SK-N-SH (cell line): ENCODE measurements at regions not wholly inside any gene's neighbourhood (a gene's known extent, or its start where the extent isn't known, plus 50 kb on each side); places are given as distances from the start of the nearest gene placed in this dataset.

Source experiments
- CTCF ChIA-PET: fragments of 300-600, 350-600 bp; formaldehyde crosslinking; extraction: SDS; loops from one replicate; lab custom pipeline; 2021; lab: Yijun Ruan, JAX
- POLR2A ChIA-PET: fragments of 350-600 bp; sonication (Branson Sonifier 250); formaldehyde crosslinking; extraction: SDS; loops from one replicate; lab custom pipeline; 2020; ENCODE audit warnings: antibody characterized with exemption, inconsistent platforms; lab: Yijun Ruan, JAX
- DNase-seq: peaks from one replicate; pipeline ENCODE4 v3.0.0; 2012
- H2AFZ ChIP-seq: fragments of 200-600 bp; sonication (generic); 2 replicates; pipeline ENCODE4 v1.8.1; 2016; ENCODE audit warnings: antibody characterized with exemption, mild to moderate bottlenecking, low read depth
- H3F3A ChIP-seq: fragments of 200-600 bp; sonication (generic); replicated peaks from 2 replicates; pipeline ENCODE3; 2016; ENCODE audit warnings: antibody characterized with exemption, mild to moderate bottlenecking; ENCODE audit not compliant: insufficient read depth
- H3K27ac ChIP-seq, 2 experiments: fragments of 200-500 bp in 1 of 2; fragments of 200-600 bp in 1 of 2; sonication (Bioruptor generic) in 1 of 2; sonication (generic), shearing (Covaris generic) in 1 of 2; 2 replicates each; pipeline versions ENCODE4 v1.5.1 to v1.6.1; 2014 to 2016; ENCODE audit warnings: low read depth in 2 of 2, inconsistent platforms in 1 of 2, low read length in 1 of 2, mild to moderate bottlenecking in 1 of 2, mixed read lengths in 1 of 2
- H3K27me3 ChIP-seq: fragments of 200-600 bp; sonication (generic), shearing (Covaris generic); 2 replicates; pipeline ENCODE4 v1.6.1; 2016; ENCODE audit warnings: mixed run types; ENCODE audit not compliant: insufficient read depth
- H3K36me3 ChIP-seq, 2 experiments: fragments of 200-500 bp in 1 of 2; fragments of 200-600 bp in 1 of 2; sonication (Bioruptor generic) in 1 of 2; sonication (generic) in 1 of 2; replicated peaks in 1 of 2; 2 replicates each; pipeline versions ENCODE3 to v1.5.1; 2014 to 2016; ENCODE audit warnings: low read length in 1 of 2, mild to moderate bottlenecking in 1 of 2; ENCODE audit not compliant: insufficient read depth in 2 of 2, control insufficient read depth in 1 of 2
- H3K4me1 ChIP-seq, 2 experiments: fragments of 200-500 bp in 1 of 2; fragments of 200-600 bp in 1 of 2; sonication (Bioruptor generic) in 1 of 2; sonication (generic), shearing (Covaris generic) in 1 of 2; 2 replicates each; pipeline versions ENCODE4 v1.5.1 to v1.6.1; 2014 to 2016; ENCODE audit warnings: low read depth in 1 of 2, low read length in 1 of 2, mixed run types in 1 of 2; ENCODE audit not compliant: insufficient read depth in 2 of 2, control insufficient read depth in 1 of 2
- H3K4me2 ChIP-seq: fragments of 200-600 bp; sonication (generic), shearing (Covaris generic); 2 replicates; pipeline ENCODE4 v1.6.1; 2017; ENCODE audit warnings: mixed run types
- H3K4me3 ChIP-seq, 2 experiments: fragments of 200-500 bp in 1 of 2; fragments of 200-600 bp in 1 of 2; sonication (Bioruptor generic) in 1 of 2; sonication (generic), shearing (Covaris generic) in 1 of 2; 2 replicates each; pipeline versions ENCODE4 v1.5.1 to v1.8.1; 2014 to 2016; ENCODE audit warnings: low read depth in 2 of 2, inconsistent platforms in 1 of 2, low read length in 1 of 2, mild to moderate bottlenecking in 1 of 2, mixed read lengths in 1 of 2, moderate library complexity in 1 of 2
- H3K79me2 ChIP-seq: fragments of 200-600 bp; sonication (generic); 2 replicates; pipeline ENCODE4 v1.8.1; 2017; ENCODE audit warnings: mild to moderate bottlenecking; ENCODE audit not compliant: insufficient read depth
- H3K9ac ChIP-seq: fragments of 200-600 bp; sonication (generic); 2 replicates; pipeline ENCODE4 v1.6.1; 2017; ENCODE audit warnings: mixed run types
- H3K9me2 ChIP-seq: fragments of 200-600 bp; sonication (generic); 2 replicates; pipeline ENCODE4 v1.6.1; 2017; ENCODE audit warnings: mixed run types
- H3K9me3 ChIP-seq: fragments of 200-600 bp; sonication (generic); 2 replicates; pipeline ENCODE4 v1.6.1; 2017; ENCODE audit warnings: mixed run types, mild to moderate bottlenecking, moderate library complexity
- H4K20me1 ChIP-seq: fragments of 200-600 bp; sonication (generic); 2 replicates; pipeline ENCODE4 v1.6.1; 2017; ENCODE audit warnings: mild to moderate bottlenecking, mixed run types; ENCODE audit not compliant: insufficient read depth
- EP300 ChIP-seq, 2 experiments: IDR thresholded peaks; 2 replicates each; pipeline versions ENCODE4 v1.4.0 to v1.6.1; 2012; ENCODE audit warnings: borderline replicate concordance in 1 of 2, low read depth in 1 of 2, low read length in 1 of 2
- EZH2phosphoT487 ChIP-seq: fragments of 200-600 bp; sonication (generic); IDR thresholded peaks from 2 replicates; pipeline ENCODE4 v1.6.1; 2017; ENCODE audit warnings: low read depth, mixed run types, mild to moderate bottlenecking, antibody characterized with exemption, moderate library complexity, borderline replicate concordance
- FOSL2 ChIP-seq: IDR thresholded peaks from 2 replicates; pipeline ENCODE4 v1.4.0; 2012; ENCODE audit warnings: low read depth, mild to moderate bottlenecking, moderate library complexity, borderline replicate concordance
- JUND ChIP-seq: IDR thresholded peaks from 2 replicates; pipeline ENCODE4 v1.4.0; 2012
- NFIC ChIP-seq: IDR thresholded peaks from 2 replicates; pipeline ENCODE4 v1.4.0; 2012; ENCODE audit warnings: borderline replicate concordance
- NRF1 ChIP-seq: IDR thresholded peaks from 2 replicates; pipeline ENCODE4 v1.6.1; 2012; ENCODE audit warnings: low read depth, mild to moderate bottlenecking, low read length
- RFX5 ChIP-seq: IDR thresholded peaks from 2 replicates; pipeline ENCODE4 v1.6.1; 2012; ENCODE audit warnings: mild to moderate bottlenecking, improper control_type of control experiment, low read length
- TCF12 ChIP-seq: IDR thresholded peaks from 2 replicates; pipeline ENCODE4 v1.4.0; 2012
- YY1 ChIP-seq: IDR thresholded peaks from 2 replicates; pipeline ENCODE4 v1.4.0; 2012; ENCODE audit warnings: low read depth, mild to moderate bottlenecking
- TF ChIP-seq, protein P1 (sequence below): IDR thresholded peaks from 2 replicates; pipeline ENCODE4 v1.4.0; 2012; ENCODE audit warnings: low read depth, borderline replicate concordance
- TF ChIP-seq, protein P2 (sequence below): IDR thresholded peaks from 2 replicates; pipeline ENCODE4; 2012

- Histone ChIP-seq H3K4me2 (0 out of 2 replicates have a peak overlapping the region, but pooled peaks have one; percentile 25), H3K27ac (peak overlapping the region; percentile 37 to 64; a peak in 2 of 4 replicates), H3K9me3 (no peaks in the 10 kb centered on the region), H2AFZ (no peak overlapping the region), H3K9me2 (no peaks in the 10 kb centered on the region), H3F3A (no peaks in the 10 kb centered on the region), H3K36me3 (no peaks in the 10 kb centered on the region), H3K4me1 (peaks cover 0 to 2% of the 10 kb centered on the region in 2 experiments; a peak in 2 of 4 replicates), H3K79me2 (no peaks in the 10 kb centered on the region), H3K9ac (no peak overlapping the region), H3K4me3 (no peak overlapping the region), H3K27me3 (no peaks in the 10 kb centered on the region), H4K20me1 (no peaks in the 10 kb centered on the region)
- CTCF ChIA-PET = no interaction called here
- POLR2A ChIA-PET = no interaction called here
- no peak for DNase-seq
- TF ChIP-seq EP300 (IDR thresholded peaks at IDR 0.05; ENCODE audit: borderline replicate concordance in 1 of 2, low read depth in 1 of 2, low read length in 1 of 2) (peak in 1 of 2 experiments; percentile 49; a peak in 1 of 4 replicates), NRF1 (no peak), JUND (peak; percentile 65), FOSL2 (peak; percentile 41; the same call in 1 of the 2 replicates), NFIC (peak; percentile 85), EZH2phosphoT487 (no peak), TCF12 (peak; percentile 55; the same call in 1 of the 2 replicates)
- TF ChIP-seq, protein P1, sequence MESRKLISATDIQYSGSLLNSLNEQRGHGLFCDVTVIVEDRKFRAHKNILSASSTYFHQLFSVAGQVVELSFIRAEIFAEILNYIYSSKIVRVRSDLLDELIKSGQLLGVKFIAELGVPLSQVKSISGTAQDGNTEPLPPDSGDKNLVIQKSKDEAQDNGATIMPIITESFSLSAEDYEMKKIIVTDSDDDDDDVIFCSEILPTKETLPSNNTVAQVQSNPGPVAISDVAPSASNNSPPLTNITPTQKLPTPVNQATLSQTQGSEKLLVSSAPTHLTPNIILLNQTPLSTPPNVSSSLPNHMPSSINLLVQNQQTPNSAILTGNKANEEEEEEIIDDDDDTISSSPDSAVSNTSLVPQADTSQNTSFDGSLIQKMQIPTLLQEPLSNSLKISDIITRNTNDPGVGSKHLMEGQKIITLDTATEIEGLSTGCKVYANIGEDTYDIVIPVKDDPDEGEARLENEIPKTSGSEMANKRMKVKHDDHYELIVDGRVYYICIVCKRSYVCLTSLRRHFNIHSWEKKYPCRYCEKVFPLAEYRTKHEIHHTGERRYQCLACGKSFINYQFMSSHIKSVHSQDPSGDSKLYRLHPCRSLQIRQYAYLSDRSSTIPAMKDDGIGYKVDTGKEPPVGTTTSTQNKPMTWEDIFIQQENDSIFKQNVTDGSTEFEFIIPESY = no peak
- TF ChIP-seq, protein P2, sequence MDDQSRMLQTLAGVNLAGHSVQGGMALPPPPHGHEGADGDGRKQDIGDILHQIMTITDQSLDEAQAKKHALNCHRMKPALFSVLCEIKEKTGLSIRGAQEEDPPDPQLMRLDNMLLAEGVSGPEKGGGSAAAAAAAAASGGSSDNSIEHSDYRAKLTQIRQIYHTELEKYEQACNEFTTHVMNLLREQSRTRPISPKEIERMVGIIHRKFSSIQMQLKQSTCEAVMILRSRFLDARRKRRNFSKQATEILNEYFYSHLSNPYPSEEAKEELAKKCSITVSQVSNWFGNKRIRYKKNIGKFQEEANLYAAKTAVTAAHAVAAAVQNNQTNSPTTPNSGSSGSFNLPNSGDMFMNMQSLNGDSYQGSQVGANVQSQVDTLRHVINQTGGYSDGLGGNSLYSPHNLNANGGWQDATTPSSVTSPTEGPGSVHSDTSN = peak; percentile 68
These were observed 249.0 kb downstream of the LPIN1 start for GRCh38 chr2:11995456-11995855.

GRCh38 chr2:11996618-11997017, 250.2 kb downstream of the LPIN1 start:
- Histone ChIP-seq H3K27me3 (no peaks in the 10 kb centered on the region), H3K4me1 (peaks cover 0 to 2% of the 10 kb centered on the region in 2 experiments; a peak in 2 of 4 replicates), H3K9me2 (no peaks in the 10 kb centered on the region), H3F3A (no peaks in the 10 kb centered on the region), H2AFZ (no peak overlapping the region), H3K79me2 (no peaks in the 10 kb centered on the region), H3K27ac (no peak overlapping the region), H3K9ac (no peak overlapping the region), H3K4me3 (no peak overlapping the region), H4K20me1 (no peaks in the 10 kb centered on the region), H3K9me3 (no peaks in the 10 kb centered on the region), H3K36me3 (no peaks in the 10 kb centered on the region), H3K4me2 (no peak overlapping the region)
- DNase-seq = no peak
- ChIA-PET CTCF (no interaction called here), POLR2A (no interaction called here)
- no peak for TF ChIP-seq RFX5
- TF ChIP-seq TCF12 = peak; percentile 74
- TF ChIP-seq FOSL2 = peak; percentile 30; the same call in 1 of the 2 replicates
- TF ChIP-seq, protein P2 = peak; percentile 22; the same call in 1 of the 2 replicates
- no peak for TF ChIP-seq YY1
